Fibroblast of pulmonary artery (primary cell): ENCODE measurements at regions not wholly inside any gene's neighbourhood (a gene's known extent, or its start where the extent isn't known, plus 50 kb on each side); places are given as distances from the start of the nearest gene placed in this dataset.

Source experiments
- DNase-seq: peaks from one replicate; pipeline ENCODE4 v3.0.0-alpha.2; 2010; ENCODE audit warnings: low read depth
- H3K4me3 ChIP-seq: replicated peaks from 2 replicates; pipeline ENCODE4 v1.5.1; 2011; ENCODE audit warnings: low read depth, mild to moderate bottlenecking, control low read depth, low read length, moderate library complexity
- CTCF ChIP-seq: IDR thresholded peaks from 2 replicates; pipeline ENCODE4 v1.5.1; 2011; ENCODE audit warnings: mild to moderate bottlenecking, control low read depth, low read length, inconsistent platforms; ENCODE audit errors: missing control alignments

- no peak for DNase-seq
- no peak for TF ChIP-seq CTCF
- H3K4me3 ChIP-seq: no peak overlapping the region
Measured at GRCh38 chr3:159796226-159796625, 192.4 kb upstream of the IL12A start.

DNA sequence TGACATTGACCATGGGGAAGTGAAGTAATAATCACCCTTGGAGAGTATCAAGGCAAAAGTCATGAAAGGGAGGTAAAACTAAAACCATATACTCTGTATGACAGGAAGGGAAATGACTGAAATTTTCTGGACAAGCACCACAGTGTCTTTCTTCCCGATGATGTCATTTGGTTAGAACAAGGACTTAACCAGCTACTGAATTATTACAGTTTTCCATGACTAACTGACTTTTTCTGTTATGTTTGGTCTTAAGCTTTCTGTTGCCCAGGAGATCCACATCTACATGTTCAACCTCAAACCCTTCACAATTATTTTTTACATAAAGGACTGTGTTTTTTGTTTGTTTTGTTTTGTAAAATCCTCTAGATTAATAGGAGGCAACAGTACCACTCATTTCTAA lies 191.9 kb upstream of the IL12A start:
- no peak overlapping the region for H3K4me3 ChIP-seq
- DNase-seq: peak; percentile 84
- no peak for TF ChIP-seq CTCF

DNA sequence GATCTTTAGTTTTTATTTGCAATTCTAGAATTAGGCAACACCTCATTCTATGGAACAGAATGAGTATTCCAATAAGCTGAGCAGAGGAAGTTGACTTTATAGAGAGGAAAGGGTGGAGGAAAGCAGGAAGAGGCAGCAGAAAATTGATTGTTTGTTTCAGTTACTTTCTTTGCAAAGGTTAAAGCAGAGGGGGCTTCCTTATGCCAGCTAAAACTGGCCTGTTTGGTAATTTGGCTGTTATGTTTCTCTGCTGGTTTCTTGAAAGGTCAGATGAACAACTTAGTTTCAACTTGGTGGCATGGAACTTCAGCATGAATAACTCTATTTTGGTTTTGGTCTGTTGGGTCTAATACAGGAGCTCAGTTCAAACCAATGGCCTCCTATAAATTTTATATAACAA lies 190.9 kb upstream of the IL12A start:
- TF ChIP-seq CTCF: no peak
- DNase-seq: no peak
- no peak overlapping the region for H3K4me3 ChIP-seq

DNA sequence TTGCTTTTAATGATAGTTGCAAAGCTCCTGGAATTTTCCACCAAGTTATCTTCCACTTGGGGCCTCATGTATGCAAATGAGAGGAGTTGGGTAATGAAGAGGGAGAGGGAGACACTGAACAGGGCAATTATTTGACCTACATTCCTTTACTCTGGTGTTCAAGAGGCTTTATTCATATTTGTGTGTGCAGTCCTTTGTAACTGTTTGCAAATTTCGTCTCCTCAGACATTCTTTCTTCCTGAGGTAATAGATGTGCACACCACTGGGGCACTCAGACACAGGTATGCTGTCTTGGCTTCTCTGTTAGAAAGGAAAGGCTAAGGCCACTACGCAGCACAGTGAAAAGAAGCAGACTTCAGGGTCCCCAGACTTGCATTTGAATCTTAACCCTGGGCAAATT lies 189.7 kb upstream of the IL12A start:
- DNase-seq: peak; percentile 71
- no peak overlapping the region for H3K4me3 ChIP-seq
- TF ChIP-seq CTCF: no peak

DNA sequence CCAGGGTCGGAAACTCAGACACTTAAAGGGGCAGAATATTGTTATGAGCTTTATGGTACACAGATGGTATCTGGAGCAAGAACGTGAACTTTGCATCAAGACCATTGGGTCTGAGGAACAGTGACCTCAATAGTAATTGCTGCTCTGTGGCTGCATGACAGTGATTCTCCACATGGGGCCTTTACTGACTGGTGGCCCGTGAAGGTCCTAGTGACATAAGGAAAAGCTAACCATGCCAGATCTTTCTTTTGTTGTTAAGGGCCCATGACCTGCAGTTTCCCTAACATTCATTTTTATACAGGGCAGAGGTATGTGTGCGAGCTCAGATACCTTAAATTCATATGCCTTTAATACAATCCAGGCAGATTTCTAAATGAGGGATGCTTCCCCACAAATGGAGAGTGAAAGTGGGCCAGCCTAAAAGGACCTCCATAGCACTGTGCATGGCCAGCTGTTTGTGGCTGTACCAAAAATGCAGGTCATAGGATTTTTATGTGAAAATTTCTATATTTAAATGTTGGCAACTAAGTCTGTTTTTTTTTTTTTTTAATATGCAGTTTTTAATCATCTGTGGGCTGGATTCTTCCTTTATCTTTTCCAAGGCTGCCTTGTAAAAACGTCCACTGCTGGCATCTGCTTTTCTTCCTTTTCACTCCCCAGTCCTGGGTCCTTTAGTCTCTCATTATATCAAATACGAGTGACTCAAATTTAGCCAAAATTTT lies 188.0 kb upstream of the IL12A start:
- H3K4me3 ChIP-seq: no peak overlapping the region
- no peak for DNase-seq
- TF ChIP-seq CTCF: no peak

DNA sequence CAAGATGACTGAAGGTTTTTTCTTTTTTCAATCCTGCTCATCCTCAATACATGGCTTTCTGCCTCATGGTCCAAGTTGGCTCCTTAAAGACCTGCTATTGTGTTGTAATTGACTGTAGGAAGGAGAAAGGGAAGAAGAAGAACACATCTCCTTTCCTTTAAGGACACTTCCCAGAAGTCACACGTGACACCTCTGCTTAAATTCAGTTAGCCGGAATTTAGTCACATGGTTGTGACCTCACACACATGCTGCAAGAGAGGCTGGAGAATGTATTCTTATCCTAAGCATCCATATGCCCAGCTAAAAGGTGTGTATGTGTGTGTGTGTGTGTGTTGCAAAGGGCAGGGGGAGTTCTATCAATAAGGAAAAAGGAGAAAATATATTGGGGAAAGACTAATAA lies 185.8 kb upstream of the IL12A start:
- no peak for TF ChIP-seq CTCF
- no peak for DNase-seq
- no peak overlapping the region for H3K4me3 ChIP-seq

DNA sequence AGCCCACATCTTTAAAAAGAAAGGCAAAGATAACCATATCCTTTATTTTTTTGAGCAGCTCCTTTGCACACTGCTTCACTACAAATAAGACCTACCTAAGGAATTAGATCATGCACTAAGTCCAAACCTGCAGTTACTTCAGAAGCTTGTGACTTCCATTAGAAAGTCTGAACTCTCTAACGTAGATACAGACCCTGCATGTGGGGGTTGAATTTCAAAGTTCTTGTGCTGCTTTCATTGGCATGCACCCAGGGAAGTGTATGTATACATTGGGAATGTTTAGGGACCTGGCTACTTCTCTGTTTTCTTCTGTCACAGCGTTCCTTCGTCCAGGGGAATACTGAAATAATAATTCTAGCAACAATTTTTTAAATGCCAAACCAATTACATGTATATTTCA lies 185.2 kb upstream of the IL12A start:
- H3K4me3 ChIP-seq: no peak overlapping the region
- TF ChIP-seq CTCF: no peak
- no peak for DNase-seq
